Endodermal cell (in vitro differentiated cells): ENCODE measurements at regions not wholly inside any gene's neighbourhood (a gene's known extent, or its start where the extent isn't known, plus 50 kb on each side); places are given as distances from the start of the nearest gene placed in this dataset.

Experiments used
- DNase-seq: peaks from one replicate; pipeline ENCODE4 v3.0.0-alpha.2; 2017
- H3K27ac ChIP-seq: 2 replicates; pipeline ENCODE4 v1.5.1; 2013; ENCODE audit warnings: mild to moderate bottlenecking, low read depth, low read length, moderate library complexity
- H3K27me3 ChIP-seq: 2 replicates; pipeline ENCODE4 v1.6.1; 2013; ENCODE audit warnings: mild to moderate bottlenecking, low read length, moderate library complexity; ENCODE audit not compliant: insufficient read depth, control insufficient read depth, poor library complexity, severe bottlenecking
- H3K36me3 ChIP-seq: 2 replicates; pipeline ENCODE4 v1.7.0; 2013; ENCODE audit warnings: mild to moderate bottlenecking, low read length, moderate library complexity; ENCODE audit not compliant: control insufficient read depth, insufficient read depth
- H3K4me1 ChIP-seq: one replicate; pipeline ENCODE4 v1.7.0; 2013; ENCODE audit warnings: low read length; ENCODE audit not compliant: control insufficient read depth, insufficient read depth
- H3K4me3 ChIP-seq: 2 replicates; pipeline ENCODE4 v1.5.1; 2013; ENCODE audit warnings: mild to moderate bottlenecking, low read length, moderate library complexity
- H3K9ac ChIP-seq: 2 replicates; pipeline ENCODE4 v1.6.1; 2013; ENCODE audit warnings: mild to moderate bottlenecking, low read length, moderate library complexity; ENCODE audit not compliant: poor library complexity, severe bottlenecking; ENCODE audit errors: extremely low read depth
- H3K9me3 ChIP-seq: 2 replicates; pipeline ENCODE4 v1.6.1; 2013; ENCODE audit warnings: mild to moderate bottlenecking, low read length, moderate library complexity; ENCODE audit not compliant: control insufficient read depth
- H3K27ac Mint-ChIP-seq: 2 replicates; pipeline ENCODE4 v1.8.0; 2020; ENCODE audit warnings: mixed read lengths
- H3K27me3 Mint-ChIP-seq: 2 replicates; pipeline ENCODE4 v1.8.0; 2021; ENCODE audit warnings: mild to moderate bottlenecking, mixed read lengths; ENCODE audit not compliant: insufficient read depth
- H3K36me3 Mint-ChIP-seq: 2 replicates; pipeline ENCODE4 v1.8.0; 2020; ENCODE audit warnings: low read depth, mixed read lengths
- H3K4me1 Mint-ChIP-seq: 2 replicates; pipeline ENCODE4 v1.8.0; 2020; ENCODE audit warnings: mixed read lengths
- H3K4me3 Mint-ChIP-seq: 2 replicates; pipeline ENCODE4 v1.8.0; 2020; ENCODE audit warnings: mild to moderate bottlenecking, moderate library complexity, mixed read lengths
- H3K9me3 Mint-ChIP-seq: 2 replicates; pipeline ENCODE4 v1.8.0; 2020; ENCODE audit warnings: mild to moderate bottlenecking, mixed read lengths
- WGBS, 2 experiments: methylation state at CpG; one replicate each; pipeline versions ENCODE4 v1.1.5 to v1.1.7; 2013; ENCODE audit warnings: missing lambda C conversion rate in 2 of 2, mixed read lengths in 1 of 2; ENCODE audit not compliant: insufficient coverage in 1 of 2, insufficient read length in 1 of 2; 5-methylcytosine and 5-hydroxymethylcytosine counted together
- TF ChIP-seq, protein P1 (sequence below): fragments of 200-600 bp; sonication (generic); conservative IDR thresholded peaks from 2 replicates; pipeline ENCODE4 v1.5.0; 2021; ENCODE audit warnings: antibody characterized with exemption, mild to moderate bottlenecking

DNA sequence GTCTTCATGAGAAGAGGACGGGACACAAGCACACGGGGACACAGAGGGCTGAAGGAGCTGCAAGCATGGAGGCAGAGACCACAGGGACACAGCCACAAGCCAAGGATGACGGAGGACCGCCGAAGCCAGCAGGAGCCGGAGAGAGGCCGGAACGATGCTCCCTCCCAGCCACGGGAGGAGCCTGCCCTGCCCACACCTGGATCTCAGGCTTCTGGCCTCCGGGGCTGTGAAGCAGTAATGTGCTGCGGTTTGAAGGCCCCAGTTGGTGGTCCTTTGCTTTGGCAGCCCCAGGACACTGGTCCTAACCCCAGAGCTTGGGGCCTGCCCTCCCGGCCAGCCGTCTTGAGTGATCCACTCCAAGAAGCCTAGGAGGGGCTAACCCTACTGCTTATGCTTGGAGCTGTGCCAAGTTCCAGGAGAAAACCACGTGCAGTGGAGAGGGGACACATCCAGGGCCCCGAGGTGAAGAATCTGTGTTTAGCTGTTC lies 85.9 kb downstream of the HMX1 start:
- H3K4me3 Mint-ChIP-seq, result no peak overlapping the region
- WGBS, 2 experiments, result 79 to 83% methylated on average over 15 of the region's 15 CpGs
- H3K27ac Mint-ChIP-seq, result no peak overlapping the region
- DNase-seq, result no peak
- no peak overlapping the region for H3K27ac ChIP-seq
- no peak overlapping the region for H3K4me3 ChIP-seq
- H3K27me3 ChIP-seq, result no peaks in the 10 kb centered on the region
- H3K36me3 Mint-ChIP-seq, result no peaks in the 10 kb centered on the region
- H3K27me3 Mint-ChIP-seq, result no peaks in the 10 kb centered on the region
- no peak overlapping the region for H3K9ac ChIP-seq
- no peaks in the 10 kb centered on the region for H3K9me3 ChIP-seq
- TF ChIP-seq, protein P1, sequence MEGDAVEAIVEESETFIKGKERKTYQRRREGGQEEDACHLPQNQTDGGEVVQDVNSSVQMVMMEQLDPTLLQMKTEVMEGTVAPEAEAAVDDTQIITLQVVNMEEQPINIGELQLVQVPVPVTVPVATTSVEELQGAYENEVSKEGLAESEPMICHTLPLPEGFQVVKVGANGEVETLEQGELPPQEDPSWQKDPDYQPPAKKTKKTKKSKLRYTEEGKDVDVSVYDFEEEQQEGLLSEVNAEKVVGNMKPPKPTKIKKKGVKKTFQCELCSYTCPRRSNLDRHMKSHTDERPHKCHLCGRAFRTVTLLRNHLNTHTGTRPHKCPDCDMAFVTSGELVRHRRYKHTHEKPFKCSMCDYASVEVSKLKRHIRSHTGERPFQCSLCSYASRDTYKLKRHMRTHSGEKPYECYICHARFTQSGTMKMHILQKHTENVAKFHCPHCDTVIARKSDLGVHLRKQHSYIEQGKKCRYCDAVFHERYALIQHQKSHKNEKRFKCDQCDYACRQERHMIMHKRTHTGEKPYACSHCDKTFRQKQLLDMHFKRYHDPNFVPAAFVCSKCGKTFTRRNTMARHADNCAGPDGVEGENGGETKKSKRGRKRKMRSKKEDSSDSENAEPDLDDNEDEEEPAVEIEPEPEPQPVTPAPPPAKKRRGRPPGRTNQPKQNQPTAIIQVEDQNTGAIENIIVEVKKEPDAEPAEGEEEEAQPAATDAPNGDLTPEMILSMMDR, result no peak
- H3K4me1 ChIP-seq, result no peaks in the 10 kb centered on the region
- no peaks in the 10 kb centered on the region for H3K9me3 Mint-ChIP-seq
- H3K36me3 ChIP-seq, result no peaks in the 10 kb centered on the region
- H3K4me1 Mint-ChIP-seq, result no peaks in the 10 kb centered on the region

DNA sequence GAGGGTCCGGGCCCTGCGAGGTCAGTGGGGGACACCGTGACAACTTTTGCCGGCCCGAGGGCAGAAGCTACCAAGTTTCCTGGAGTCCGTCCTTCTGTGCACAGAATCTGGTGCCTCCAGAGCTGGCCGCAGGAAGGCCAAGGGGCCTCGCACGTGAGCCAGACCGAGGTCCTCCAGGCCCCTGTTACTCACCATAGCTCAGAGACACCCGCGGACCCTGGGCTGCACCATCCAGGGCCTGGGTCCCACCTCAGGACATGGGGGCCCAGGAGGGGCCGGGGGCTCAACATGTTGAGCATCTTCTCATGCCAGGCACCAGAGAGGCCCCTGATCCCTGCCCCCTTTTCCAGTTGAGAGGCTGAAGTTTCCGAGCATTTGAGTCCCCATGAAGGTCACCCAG lies 87.9 kb downstream of the HMX1 start:
- H3K9ac ChIP-seq, result no peak overlapping the region
- 92 to 100% methylated on average over 10 to 14 of the region's 14 CpGs for WGBS, 2 experiments
- DNase-seq, result no peak
- Mint-ChIP-seq H3K4me1 (no peaks in the 10 kb centered on the region), H3K27me3 (no peaks in the 10 kb centered on the region), H3K27ac (no peak overlapping the region), H3K9me3 (no peaks in the 10 kb centered on the region), H3K4me3 (no peak overlapping the region), H3K36me3 (no peaks in the 10 kb centered on the region)
- no peak overlapping the region for H3K27ac ChIP-seq
- no peak overlapping the region for H3K4me3 ChIP-seq
- no peaks in the 10 kb centered on the region for H3K9me3 ChIP-seq
- TF ChIP-seq, protein P1, result no peak
- no peaks in the 10 kb centered on the region for H3K27me3 ChIP-seq
- H3K4me1 ChIP-seq, result no peaks in the 10 kb centered on the region
- H3K36me3 ChIP-seq, result no peaks in the 10 kb centered on the region

DNA sequence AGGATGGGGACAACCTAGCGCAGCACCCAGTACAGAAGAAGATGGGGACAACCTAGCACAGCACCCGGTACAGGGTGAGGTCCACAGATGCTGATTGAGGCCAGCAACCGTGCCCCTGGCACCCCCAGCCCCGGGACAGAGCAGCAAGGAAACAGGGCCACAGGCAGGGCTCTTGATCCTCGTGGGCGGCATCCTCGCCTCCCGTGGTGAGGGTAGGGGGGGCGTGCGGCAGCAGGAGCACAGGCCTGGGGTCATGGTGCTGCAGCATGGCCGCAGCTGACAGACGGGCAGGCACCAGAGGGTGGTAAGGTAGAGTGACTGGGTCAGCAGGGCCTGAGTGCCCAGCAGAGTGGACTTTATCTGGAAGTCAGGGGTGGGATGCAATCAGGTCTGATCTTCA lies 89.5 kb downstream of the HMX1 start:
- H3K27me3 Mint-ChIP-seq, result no peaks in the 10 kb centered on the region
- no peak overlapping the region for H3K4me3 Mint-ChIP-seq
- no peak overlapping the region for H3K9ac ChIP-seq
- H3K4me1 Mint-ChIP-seq, result no peaks in the 10 kb centered on the region
- H3K27me3 ChIP-seq, result no peaks in the 10 kb centered on the region
- H3K27ac Mint-ChIP-seq, result no peak overlapping the region
- H3K36me3 Mint-ChIP-seq, result no peaks in the 10 kb centered on the region
- TF ChIP-seq, protein P1, result no peak
- DNase-seq, result no peak
- 87 to 91% methylated on average over 3 to 12 of the region's 12 CpGs for WGBS, 2 experiments
- H3K27ac ChIP-seq, result no peak overlapping the region
- H3K4me3 ChIP-seq, result no peak overlapping the region
- H3K36me3 ChIP-seq, result no peaks in the 10 kb centered on the region
- no peaks in the 10 kb centered on the region for H3K4me1 ChIP-seq
- no peaks in the 10 kb centered on the region for H3K9me3 ChIP-seq
- H3K9me3 Mint-ChIP-seq, result no peaks in the 10 kb centered on the region
